ENCODE measurements at regions not wholly inside any gene's neighbourhood (a gene's known extent, or its start where the extent isn't known, plus 50 kb on each side); places are given as distances from the start of the nearest gene placed in this dataset.

GRCh38 chr9:26559506-26559905 is 333.1 kb downstream of the CAAP1 start:
- Histone ChIP-seq H3K27me3 (replicated peaks; ENCODE audit: insufficient read depth) (no peaks in the 10 kb centered on the region), H3K4me3 (no peak overlapping the region), H2AFZ (no peak overlapping the region), H3K79me2 (ENCODE audit: insufficient read depth) (no peaks in the 10 kb centered on the region), H3F3A (ENCODE audit: insufficient read depth) (no peaks in the 10 kb centered on the region), H3K9me3 (ENCODE audit: low read depth) (no peaks in the 10 kb centered on the region), H3K4me2 (ENCODE audit: unreplicated experiment) (no peak overlapping the region), H3K27ac (no peak overlapping the region), H4K20me1 (ENCODE audit: insufficient read depth) (no peaks in the 10 kb centered on the region), H3K9me2 (ENCODE audit: insufficient read depth) (no peaks in the 10 kb centered on the region; the same call in 1 of the 2 replicates), H3K36me3 (ENCODE audit: low read depth) (no peaks in the 10 kb centered on the region), H3K9ac (no peak overlapping the region), H3K4me1 (ENCODE audit: insufficient read depth) (no peaks in the 10 kb centered on the region)
- WGBS, 2 experiments (ENCODE audit: low coverage in 1 of 2, low lambda C conversion rate in 2 of 2, missing lambda C conversion rate in 2 of 2) = 20 to 25% methylated on average over 3 of the region's 3 CpGs
- TF ChIP-seq EZH2phosphoT487 (IDR thresholded peaks at IDR 0.05; ENCODE audit: insufficient read depth, low read depth) (no peak), EZH2 (IDR thresholded peaks at IDR 0.05; ENCODE audit: insufficient read depth, poor library complexity, severe bottlenecking) (no peak)
- in situ Hi-C loops (cut with MboI) = no loop called here
- DNase-seq = no peak

- no peaks in the 10 kb centered on the region; the same call in 1 of the 2 replicates for H3K9me2 ChIP-seq (ENCODE audit: insufficient read depth)
- no peak overlapping the region for H3K4me2 ChIP-seq (ENCODE audit: unreplicated experiment)
- no peak for TF ChIP-seq EZH2 (IDR thresholded peaks at IDR 0.05; ENCODE audit: insufficient read depth, poor library complexity, severe bottlenecking)
- TF ChIP-seq EZH2phosphoT487 (IDR thresholded peaks at IDR 0.05; ENCODE audit: insufficient read depth, low read depth) = no peak
- DNase-seq = no peak
- H3F3A ChIP-seq (ENCODE audit: insufficient read depth) = no peaks in the 10 kb centered on the region
- H3K79me2 ChIP-seq (ENCODE audit: insufficient read depth) = no peaks in the 10 kb centered on the region
- no peak overlapping the region for H3K4me3 ChIP-seq
- in situ Hi-C loops (cut with MboI) = no loop called here
- H3K9me3 ChIP-seq (ENCODE audit: low read depth) = no peaks in the 10 kb centered on the region
- H3K27me3 ChIP-seq (replicated peaks; ENCODE audit: insufficient read depth) = no peaks in the 10 kb centered on the region
- H4K20me1 ChIP-seq (ENCODE audit: insufficient read depth) = no peaks in the 10 kb centered on the region
- no peaks in the 10 kb centered on the region for H3K4me1 ChIP-seq (ENCODE audit: insufficient read depth)
- H3K27ac ChIP-seq = no peak overlapping the region
- H3K36me3 ChIP-seq (ENCODE audit: low read depth) = no peaks in the 10 kb centered on the region
- H2AFZ ChIP-seq = no peak overlapping the region
- no peak overlapping the region for H3K9ac ChIP-seq
Observed at GRCh38 chr9:26551971-26552370, 340.6 kb downstream of the CAAP1 start.

DNA sequence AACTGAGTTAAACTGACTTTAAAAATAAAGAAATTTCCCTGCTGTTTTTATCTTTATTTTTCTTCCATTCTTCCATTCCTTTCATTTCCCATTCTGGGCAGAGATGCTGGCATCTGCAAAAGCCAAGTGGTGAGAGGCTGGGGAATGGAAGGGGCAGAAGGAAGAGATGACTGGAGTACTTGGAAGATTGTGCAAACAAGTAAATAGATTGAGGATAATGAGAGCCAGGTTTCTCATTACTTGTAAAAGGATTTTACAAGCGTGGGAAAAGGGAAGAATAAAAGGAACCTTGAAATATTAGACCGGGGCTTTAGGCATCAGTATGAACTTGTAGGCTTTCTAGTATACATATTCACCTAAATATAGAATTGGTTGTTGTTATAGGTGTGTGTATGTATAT is 341.2 kb downstream of the CAAP1 start:
- 0 to 1% methylated on average over 2 of the region's 2 CpGs for WGBS, 2 experiments (ENCODE audit: low coverage in 1 of 2, low lambda C conversion rate in 2 of 2, missing lambda C conversion rate in 2 of 2)
- Histone ChIP-seq H3K36me3 (ENCODE audit: low read depth) (no peaks in the 10 kb centered on the region), H4K20me1 (ENCODE audit: insufficient read depth) (no peaks in the 10 kb centered on the region), H3K27ac (no peak overlapping the region), H3K4me3 (no peak overlapping the region), H3K4me2 (ENCODE audit: unreplicated experiment) (no peak overlapping the region), H3K79me2 (ENCODE audit: insufficient read depth) (no peaks in the 10 kb centered on the region), H3K4me1 (ENCODE audit: insufficient read depth) (no peaks in the 10 kb centered on the region), H2AFZ (no peak overlapping the region), H3K27me3 (replicated peaks; ENCODE audit: insufficient read depth) (no peaks in the 10 kb centered on the region), H3K9ac (no peak overlapping the region), H3K9me3 (ENCODE audit: low read depth) (no peaks in the 10 kb centered on the region), H3F3A (ENCODE audit: insufficient read depth) (no peaks in the 10 kb centered on the region), H3K9me2 (ENCODE audit: insufficient read depth) (no peaks in the 10 kb centered on the region)
- DNase-seq = no peak
- no peak for TF ChIP-seq EZH2 (IDR thresholded peaks at IDR 0.05; ENCODE audit: insufficient read depth, poor library complexity, severe bottlenecking)
- TF ChIP-seq EZH2phosphoT487 (IDR thresholded peaks at IDR 0.05; ENCODE audit: insufficient read depth, low read depth) = no peak
- in situ Hi-C loops (cut with MboI) = no loop called here

DNA sequence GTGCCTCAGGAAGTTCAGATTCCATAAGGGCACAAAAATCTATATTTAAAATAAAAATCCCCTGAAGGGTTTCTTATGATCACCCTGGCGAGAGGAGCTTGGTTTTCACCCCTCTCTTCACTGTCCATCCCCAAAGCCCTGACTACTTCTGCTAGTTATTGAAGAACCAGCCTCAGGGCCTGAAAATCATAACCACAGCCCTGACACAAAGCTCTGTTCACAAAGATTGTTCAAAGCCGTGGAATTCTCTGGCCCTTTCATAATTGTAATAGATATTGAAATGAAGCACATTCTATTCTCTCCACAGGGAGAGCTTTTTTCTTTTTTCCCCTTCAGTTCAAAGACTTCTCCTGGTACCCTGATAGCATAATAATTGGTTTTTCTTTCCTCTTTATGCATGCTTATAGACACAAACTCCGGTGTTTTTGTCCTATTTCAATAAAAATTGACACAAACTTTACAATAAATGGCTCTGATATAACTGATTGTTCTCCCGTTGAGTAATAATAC is 343.8 kb downstream of the CAAP1 start:
- no peaks in the 10 kb centered on the region for H3K79me2 ChIP-seq (ENCODE audit: insufficient read depth)
- H3K9me3 ChIP-seq (ENCODE audit: low read depth) = no peaks in the 10 kb centered on the region
- no peak for DNase-seq
- in situ Hi-C loops (cut with MboI) = no loop called here
- no peaks in the 10 kb centered on the region for H4K20me1 ChIP-seq (ENCODE audit: insufficient read depth)
- H3K4me2 ChIP-seq (ENCODE audit: unreplicated experiment) = no peak overlapping the region
- no peaks in the 10 kb centered on the region for H3K27me3 ChIP-seq (replicated peaks; ENCODE audit: insufficient read depth)
- no peak for TF ChIP-seq EZH2 (IDR thresholded peaks at IDR 0.05; ENCODE audit: insufficient read depth, poor library complexity, severe bottlenecking)
- no peak for TF ChIP-seq EZH2phosphoT487 (IDR thresholded peaks at IDR 0.05; ENCODE audit: insufficient read depth, low read depth)
- H3K27ac ChIP-seq = no peak overlapping the region
- no peak overlapping the region for H3K4me3 ChIP-seq
- H3K9me2 ChIP-seq (ENCODE audit: insufficient read depth) = no peaks in the 10 kb centered on the region
- no peaks in the 10 kb centered on the region for H3K4me1 ChIP-seq (ENCODE audit: insufficient read depth)
- no peak overlapping the region for H3K9ac ChIP-seq
- H3K36me3 ChIP-seq (ENCODE audit: low read depth) = no peaks in the 10 kb centered on the region
- no peak overlapping the region for H2AFZ ChIP-seq
- H3F3A ChIP-seq (ENCODE audit: insufficient read depth) = no peaks in the 10 kb centered on the region
- WGBS, 2 experiments (ENCODE audit: low coverage in 1 of 2, low lambda C conversion rate in 2 of 2, missing lambda C conversion rate in 2 of 2) = 7 to 13% methylated on average over 4 of the region's 4 CpGs

GRCh38 chr9:26539867-26540493 is 352.6 kb downstream of the CAAP1 start:
- in situ Hi-C loops (cut with MboI) = no loop called here
- Histone ChIP-seq H3K9me3 (ENCODE audit: low read depth) (no peaks in the 10 kb centered on the region), H3K79me2 (ENCODE audit: insufficient read depth) (no peaks in the 10 kb centered on the region), H3K27ac (no peak overlapping the region), H2AFZ (no peak overlapping the region), H3F3A (ENCODE audit: insufficient read depth) (no peaks in the 10 kb centered on the region), H3K4me1 (ENCODE audit: insufficient read depth) (no peaks in the 10 kb centered on the region), H3K4me2 (ENCODE audit: unreplicated experiment) (no peak overlapping the region), H3K27me3 (replicated peaks; ENCODE audit: insufficient read depth) (no peaks in the 10 kb centered on the region), H3K4me3 (no peak overlapping the region), H3K9me2 (ENCODE audit: insufficient read depth) (no peaks in the 10 kb centered on the region), H3K36me3 (ENCODE audit: low read depth) (no peaks in the 10 kb centered on the region), H3K9ac (no peak overlapping the region), H4K20me1 (ENCODE audit: insufficient read depth) (no peaks in the 10 kb centered on the region)
- TF ChIP-seq EZH2phosphoT487 (IDR thresholded peaks at IDR 0.05; ENCODE audit: insufficient read depth, low read depth) (no peak), EZH2 (IDR thresholded peaks at IDR 0.05; ENCODE audit: insufficient read depth, poor library complexity, severe bottlenecking) (no peak)
- 45% methylated on average over 6 of the region's 6 CpGs for WGBS, 2 experiments (ENCODE audit: low coverage in 1 of 2, low lambda C conversion rate in 2 of 2, missing lambda C conversion rate in 2 of 2)
- no peak for DNase-seq
